PC-3 (cell line): ENCODE measurements at regions not wholly inside any gene's neighbourhood (a gene's known extent, or its start where the extent isn't known, plus 50 kb on each side); places are given as distances from the start of the nearest gene placed in this dataset.

Source experiments
- ATAC-seq: fragments of 200-7000 bp; cut with Tn5 transposase; 2 replicates; pipeline ENCODE4 v1.9.1; 2020; ENCODE audit warnings: mild to moderate bottlenecking, moderate library complexity
- BruUV-seq: library from RNA; stranded (reverse); fragments of 400-500 nt; replicated peaks from 2 replicates; lab custom pipeline; 2021; lab: Mats Ljungman, UMichigan
- CTCF ChIA-PET: fragments of 300-600 bp; sonication (Branson Sonifier 250); formaldehyde crosslinking; loops from one replicate; lab custom pipeline; 2022; ENCODE audit warnings: antibody characterized with exemption; lab: Charles Lee
- POLR2A ChIA-PET: fragments of 300-600 bp; sonication (Branson Sonifier 250); formaldehyde crosslinking; loops from one replicate; lab custom pipeline; 2022; ENCODE audit warnings: antibody characterized with exemption; ENCODE audit not compliant: unreplicated experiment; lab: Charles Lee
- DNase-seq: peaks from one replicate; pipeline ENCODE4 v3.0.0-alpha.2; 2015
- H2AFZ ChIP-seq: fragments of 300-600 bp; sonication (generic); 2 replicates; pipeline ENCODE4 v1.6.0; 2016; ENCODE audit warnings: antibody characterized with exemption, low read length
- H3F3A ChIP-seq: fragments of 300-600 bp; sonication (generic); one replicate; pipeline ENCODE4 v1.6.0; 2017; ENCODE audit warnings: antibody characterized with exemption, low read length, control low read depth, mild to moderate bottlenecking; ENCODE audit not compliant: unreplicated experiment
- H3K27ac ChIP-seq: fragments of 300-600 bp; sonication (generic); 2 replicates; pipeline ENCODE4 v1.5.1; 2016; ENCODE audit warnings: mild to moderate bottlenecking, low read length
- H3K27me3 ChIP-seq: fragments of 300-600 bp; sonication (generic); 2 replicates; pipeline ENCODE4 v1.6.1; 2016; ENCODE audit warnings: low read length, mixed read lengths
- H3K36me3 ChIP-seq: fragments of 300-600 bp; sonication (generic); 2 replicates; pipeline ENCODE4 v1.6.1; 2016; ENCODE audit warnings: low read depth, mixed run types, low read length, mixed read lengths
- H3K4me1 ChIP-seq: fragments of 300-600 bp; sonication (generic); 2 replicates; pipeline ENCODE4 v1.5.1; 2016; ENCODE audit warnings: low read length; ENCODE audit not compliant: insufficient read depth
- H3K4me2 ChIP-seq: fragments of 300-600 bp; sonication (generic); 2 replicates; pipeline ENCODE4 v1.6.0; 2016; ENCODE audit warnings: low read length
- H3K4me3 ChIP-seq: fragments of 300-600 bp; sonication (generic); 2 replicates; pipeline ENCODE4 v1.5.1; 2016; ENCODE audit warnings: mild to moderate bottlenecking, low read length, mixed read lengths
- H3K79me2 ChIP-seq: fragments of 300-600 bp; sonication (generic); 2 replicates; pipeline ENCODE4 v1.6.1; 2017; ENCODE audit warnings: low read length, mixed read lengths
- H3K9ac ChIP-seq: fragments of 300-600 bp; sonication (generic); 2 replicates; pipeline ENCODE4 v1.6.0; 2016; ENCODE audit warnings: mild to moderate bottlenecking, low read length
- H3K9me2 ChIP-seq: fragments of 300-600 bp; sonication (generic); replicated peaks from 2 replicates; pipeline ENCODE4 v1.6.1; 2016; ENCODE audit warnings: mixed run types, low read length, mixed read lengths
- H3K9me3 ChIP-seq: fragments of 300-600 bp; sonication (generic); 2 replicates; pipeline ENCODE4 v1.6.1; 2016; ENCODE audit warnings: low read length, mixed read lengths
- H4K20me1 ChIP-seq: fragments of 300-600 bp; sonication (generic); 2 replicates; pipeline ENCODE4 v1.6.1; 2016; ENCODE audit warnings: low read length, mixed read lengths
- EZH2 ChIP-seq: fragments of 300-600 bp; sonication (generic); IDR thresholded peaks from one replicate; pipeline ENCODE4 v1.6.1; 2017; ENCODE audit warnings: antibody characterized with exemption, mild to moderate bottlenecking, low read length; ENCODE audit not compliant: unreplicated experiment
- EZH2phosphoT487 ChIP-seq: fragments of 300-600 bp; sonication (generic); IDR thresholded peaks from 2 replicates; pipeline ENCODE4 v1.6.1; 2018; ENCODE audit warnings: mild to moderate bottlenecking, antibody characterized with exemption, low read length, borderline replicate concordance
- intact Hi-C: fragments of 100-400 bp; cut with micrococcal nuclease; formaldehyde crosslinking; loops from 2 replicates; pipeline ENCODE4 v1.9.0; 2023
- TF ChIP-seq, protein P1 (sequence below): fragments of 300-600 bp; sonication (generic); conservative IDR thresholded peaks from 2 replicates; pipeline ENCODE4 v1.5.1; 2017; ENCODE audit warnings: antibody characterized with exemption, low read depth, mild to moderate bottlenecking, low read length

DNA sequence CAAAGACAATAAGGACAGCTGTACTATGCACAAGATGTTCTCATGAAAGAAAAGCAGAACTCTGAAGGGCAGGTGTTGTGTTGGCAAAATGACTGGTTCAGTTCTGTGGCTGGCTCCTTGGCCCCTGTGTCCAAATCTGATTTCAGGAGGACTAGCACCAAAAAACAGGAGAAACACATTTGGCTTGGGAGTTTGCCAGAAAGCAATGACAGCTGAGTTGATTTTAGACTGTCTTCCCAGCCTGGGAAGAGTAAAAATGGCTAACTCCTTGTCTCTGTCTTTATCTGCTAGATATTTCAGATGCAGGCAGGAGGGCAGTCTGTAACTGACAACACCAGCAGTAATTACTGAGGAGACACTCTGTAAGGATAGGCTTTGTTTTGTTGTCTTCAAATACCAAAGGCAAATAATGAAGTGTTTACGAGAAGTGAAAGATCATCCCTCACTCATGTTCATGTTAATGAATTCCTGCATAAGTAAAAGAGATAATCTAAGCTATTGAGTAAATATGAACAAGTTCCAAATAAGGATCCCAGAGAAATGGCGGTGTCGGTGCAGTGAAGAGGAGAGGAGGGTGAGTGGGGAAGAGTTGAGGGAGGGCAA is 989.0 kb downstream of the CDH11 start:
- intact Hi-C loops = no loop called here
- TF ChIP-seq, protein P1, sequence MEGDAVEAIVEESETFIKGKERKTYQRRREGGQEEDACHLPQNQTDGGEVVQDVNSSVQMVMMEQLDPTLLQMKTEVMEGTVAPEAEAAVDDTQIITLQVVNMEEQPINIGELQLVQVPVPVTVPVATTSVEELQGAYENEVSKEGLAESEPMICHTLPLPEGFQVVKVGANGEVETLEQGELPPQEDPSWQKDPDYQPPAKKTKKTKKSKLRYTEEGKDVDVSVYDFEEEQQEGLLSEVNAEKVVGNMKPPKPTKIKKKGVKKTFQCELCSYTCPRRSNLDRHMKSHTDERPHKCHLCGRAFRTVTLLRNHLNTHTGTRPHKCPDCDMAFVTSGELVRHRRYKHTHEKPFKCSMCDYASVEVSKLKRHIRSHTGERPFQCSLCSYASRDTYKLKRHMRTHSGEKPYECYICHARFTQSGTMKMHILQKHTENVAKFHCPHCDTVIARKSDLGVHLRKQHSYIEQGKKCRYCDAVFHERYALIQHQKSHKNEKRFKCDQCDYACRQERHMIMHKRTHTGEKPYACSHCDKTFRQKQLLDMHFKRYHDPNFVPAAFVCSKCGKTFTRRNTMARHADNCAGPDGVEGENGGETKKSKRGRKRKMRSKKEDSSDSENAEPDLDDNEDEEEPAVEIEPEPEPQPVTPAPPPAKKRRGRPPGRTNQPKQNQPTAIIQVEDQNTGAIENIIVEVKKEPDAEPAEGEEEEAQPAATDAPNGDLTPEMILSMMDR = no peak
- TF ChIP-seq EZH2 = no peak
- TF ChIP-seq EZH2phosphoT487 = no peak

DNA sequence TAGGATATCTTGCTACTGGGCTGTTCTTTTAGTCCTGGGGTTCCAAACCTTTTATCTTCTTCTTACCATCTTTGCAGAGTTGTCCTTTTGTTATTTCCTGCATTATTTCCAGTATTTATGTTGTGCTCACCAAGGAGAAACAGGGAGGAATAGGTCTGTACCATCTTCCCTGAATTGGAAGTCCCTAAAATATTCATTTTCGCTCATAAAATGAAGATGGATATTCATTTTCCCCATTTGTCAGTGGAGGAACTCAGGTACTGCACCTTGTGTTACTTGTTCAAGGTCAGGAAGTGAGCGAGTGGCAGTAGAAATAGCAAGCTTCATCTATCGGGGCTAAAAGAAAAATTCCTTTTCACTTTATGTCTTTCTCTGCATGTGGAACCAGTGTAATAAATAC is 989.7 kb downstream of the CDH11 start:
- Histone ChIP-seq H3K9me3 (no peaks in the 10 kb centered on the region), H3K36me3 (no peaks in the 10 kb centered on the region), H3F3A (no peaks in the 10 kb centered on the region), H3K4me3 (no peak overlapping the region), H3K4me1 (no peaks in the 10 kb centered on the region), H2AFZ (no peak overlapping the region), H3K9me2 (no peaks in the 10 kb centered on the region), H3K9ac (no peak overlapping the region), H3K79me2 (no peaks in the 10 kb centered on the region), H3K27me3 (no peaks in the 10 kb centered on the region), H3K27ac (no peak overlapping the region), H4K20me1 (no peaks in the 10 kb centered on the region), H3K4me2 (no peak overlapping the region)
- ATAC-seq = no peak
- DNase-seq = no peak
- TF ChIP-seq EZH2phosphoT487 (no peak), EZH2 (no peak)
- TF ChIP-seq, protein P1 = no peak
- BruUV-seq = no TSS peak
- intact Hi-C loops = no loop called here
- POLR2A ChIA-PET = interaction anchor here (0.6 kb wide), 1 partner anchor 254 kb away, joined by 5 read pairs; no protein-coding TSS in a partner anchor
- CTCF ChIA-PET = no interaction called here

More for the DNA sequence above, 989.0 kb downstream of the CDH11 start:
- no peaks in the 10 kb centered on the region for H3K4me1 ChIP-seq
- no peak for ATAC-seq
- H3K9me2 ChIP-seq = no peaks in the 10 kb centered on the region
- CTCF ChIA-PET = no interaction called here
- H3F3A ChIP-seq = no peaks in the 10 kb centered on the region
- H3K27me3 ChIP-seq = no peaks in the 10 kb centered on the region
- H3K9ac ChIP-seq = no peak overlapping the region
- BruUV-seq = no TSS peak
- H2AFZ ChIP-seq = no peak overlapping the region
- DNase-seq = no peak
- POLR2A ChIA-PET = no interaction called here
- no peaks in the 10 kb centered on the region for H4K20me1 ChIP-seq
- H3K36me3 ChIP-seq = no peaks in the 10 kb centered on the region
- no peak overlapping the region for H3K4me2 ChIP-seq
- H3K9me3 ChIP-seq = no peaks in the 10 kb centered on the region
- no peak overlapping the region for H3K4me3 ChIP-seq
- H3K27ac ChIP-seq = no peak overlapping the region
- H3K79me2 ChIP-seq = no peaks in the 10 kb centered on the region

DNA sequence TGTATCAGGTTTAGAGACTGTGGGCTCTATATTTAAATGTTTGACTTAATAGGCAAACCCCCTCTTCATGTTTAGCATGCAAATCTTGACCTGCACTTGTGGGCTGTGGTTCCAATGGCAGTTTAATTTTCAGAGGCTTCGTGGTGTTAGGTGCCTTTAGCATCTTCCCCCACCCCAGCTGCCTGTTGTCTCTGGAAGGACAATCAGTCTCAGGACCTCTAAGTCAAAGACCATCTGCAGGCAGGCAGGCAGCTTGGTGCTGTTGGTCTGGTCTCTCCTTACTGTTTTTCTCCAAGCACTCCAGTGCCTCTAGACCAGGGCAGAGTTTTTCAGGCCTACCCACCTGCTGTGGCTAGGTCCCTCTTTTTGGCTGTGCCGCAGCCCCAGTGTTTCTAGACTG is 990.4 kb downstream of the CDH11 start:
- Histone ChIP-seq H3K4me1 (no peaks in the 10 kb centered on the region), H3K27ac (no peak overlapping the region), H4K20me1 (no peaks in the 10 kb centered on the region), H3K4me2 (no peak overlapping the region), H3K9me2 (no peaks in the 10 kb centered on the region), H2AFZ (no peak overlapping the region), H3K36me3 (no peaks in the 10 kb centered on the region), H3F3A (no peaks in the 10 kb centered on the region), H3K9me3 (no peaks in the 10 kb centered on the region), H3K79me2 (no peaks in the 10 kb centered on the region), H3K9ac (no peak overlapping the region), H3K4me3 (no peak overlapping the region), H3K27me3 (no peaks in the 10 kb centered on the region)
- no TSS peak for BruUV-seq
- ATAC-seq = no peak
- ChIA-PET POLR2A (no interaction called here), CTCF (no interaction called here)
- DNase-seq = no peak
- TF ChIP-seq, protein P1 = no peak
- TF ChIP-seq EZH2phosphoT487 (no peak), EZH2 (no peak)
- intact Hi-C loops = no loop called here
